Mesothelial cell of epicardium (in vitro differentiated cells): ENCODE measurements at regions not wholly inside any gene's neighbourhood (a gene's known extent, or its start where the extent isn't known, plus 50 kb on each side); places are given as distances from the start of the nearest gene placed in this dataset.

Experiments
- DNase-seq, 2 experiments: peaks; one replicate each; pipeline ENCODE4 v3.0.0; 2021; ENCODE audit warnings: low spot score in 2 of 2; ENCODE audit not compliant: unreplicated experiment in 2 of 2
- H3K27ac Mint-ChIP-seq: 2 replicates; pipeline ENCODE4 v1.8.0; 2021; ENCODE audit warnings: mixed read lengths
- H3K27me3 Mint-ChIP-seq: 2 replicates; pipeline ENCODE4 v1.8.0; 2021; ENCODE audit warnings: low read depth, mixed read lengths
- H3K36me3 Mint-ChIP-seq: 2 replicates; pipeline ENCODE4 v1.8.0; 2021; ENCODE audit warnings: mixed read lengths
- H3K4me1 Mint-ChIP-seq: 2 replicates; pipeline ENCODE4 v1.8.0; 2021; ENCODE audit warnings: mixed read lengths
- H3K4me3 Mint-ChIP-seq: 2 replicates; pipeline ENCODE4 v1.8.0; 2021; ENCODE audit warnings: mild to moderate bottlenecking, moderate library complexity, mixed read lengths
- H3K9me3 Mint-ChIP-seq: 2 replicates; pipeline ENCODE4 v1.8.0; 2021; ENCODE audit warnings: mixed read lengths
- TF ChIP-seq, protein P1 (sequence below): fragments of 200-600 bp; sonication (generic); IDR thresholded peaks from one replicate; pipeline ENCODE4 v1.5.0; 2021; ENCODE audit warnings: antibody characterized with exemption; ENCODE audit not compliant: unreplicated experiment

DNA sequence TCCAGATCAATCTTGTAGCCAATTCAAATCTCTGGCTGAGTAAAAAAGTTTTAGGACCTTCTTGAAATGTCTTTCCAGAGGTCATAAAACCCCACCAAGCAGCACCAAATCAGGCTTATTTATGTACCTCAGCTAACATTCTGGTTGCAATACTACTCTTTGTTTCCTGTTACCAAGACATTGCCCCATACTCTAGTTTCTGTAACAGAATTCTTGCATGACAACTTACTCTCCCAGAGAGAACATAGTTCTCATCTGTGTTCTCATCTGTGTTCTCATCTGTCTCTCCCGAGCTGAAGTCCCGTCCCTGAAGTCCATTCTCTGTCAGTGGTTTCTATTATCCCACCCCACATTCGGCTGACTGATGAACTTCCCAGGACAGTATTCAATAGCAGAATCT is 1285.1 kb downstream of the XPNPEP1 start:
- no peak overlapping the region for H3K4me3 Mint-ChIP-seq
- H3K4me1 Mint-ChIP-seq: peaks cover 3% of the 10 kb centered on the region
- H3K27me3 Mint-ChIP-seq: peaks cover 5% of the 10 kb centered on the region
- DNase-seq: no peak
- no peaks in the 10 kb centered on the region for H3K36me3 Mint-ChIP-seq
- H3K9me3 Mint-ChIP-seq: peaks cover 7% of the 10 kb centered on the region
- TF ChIP-seq, protein P1, sequence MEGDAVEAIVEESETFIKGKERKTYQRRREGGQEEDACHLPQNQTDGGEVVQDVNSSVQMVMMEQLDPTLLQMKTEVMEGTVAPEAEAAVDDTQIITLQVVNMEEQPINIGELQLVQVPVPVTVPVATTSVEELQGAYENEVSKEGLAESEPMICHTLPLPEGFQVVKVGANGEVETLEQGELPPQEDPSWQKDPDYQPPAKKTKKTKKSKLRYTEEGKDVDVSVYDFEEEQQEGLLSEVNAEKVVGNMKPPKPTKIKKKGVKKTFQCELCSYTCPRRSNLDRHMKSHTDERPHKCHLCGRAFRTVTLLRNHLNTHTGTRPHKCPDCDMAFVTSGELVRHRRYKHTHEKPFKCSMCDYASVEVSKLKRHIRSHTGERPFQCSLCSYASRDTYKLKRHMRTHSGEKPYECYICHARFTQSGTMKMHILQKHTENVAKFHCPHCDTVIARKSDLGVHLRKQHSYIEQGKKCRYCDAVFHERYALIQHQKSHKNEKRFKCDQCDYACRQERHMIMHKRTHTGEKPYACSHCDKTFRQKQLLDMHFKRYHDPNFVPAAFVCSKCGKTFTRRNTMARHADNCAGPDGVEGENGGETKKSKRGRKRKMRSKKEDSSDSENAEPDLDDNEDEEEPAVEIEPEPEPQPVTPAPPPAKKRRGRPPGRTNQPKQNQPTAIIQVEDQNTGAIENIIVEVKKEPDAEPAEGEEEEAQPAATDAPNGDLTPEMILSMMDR: no peak
- no peak overlapping the region for H3K27ac Mint-ChIP-seq

GRCh38 chr10:108633046-108633445 is 1290.3 kb downstream of the XPNPEP1 start:
- no peak overlapping the region for H3K4me3 Mint-ChIP-seq
- H3K27me3 Mint-ChIP-seq: peaks cover 3% of the 10 kb centered on the region
- TF ChIP-seq, protein P1: no peak
- H3K9me3 Mint-ChIP-seq: peaks cover 6% of the 10 kb centered on the region
- H3K36me3 Mint-ChIP-seq: no peaks in the 10 kb centered on the region
- H3K27ac Mint-ChIP-seq: no peak overlapping the region
- DNase-seq: no peak
- H3K4me1 Mint-ChIP-seq: peaks cover 10% of the 10 kb centered on the region

DNA sequence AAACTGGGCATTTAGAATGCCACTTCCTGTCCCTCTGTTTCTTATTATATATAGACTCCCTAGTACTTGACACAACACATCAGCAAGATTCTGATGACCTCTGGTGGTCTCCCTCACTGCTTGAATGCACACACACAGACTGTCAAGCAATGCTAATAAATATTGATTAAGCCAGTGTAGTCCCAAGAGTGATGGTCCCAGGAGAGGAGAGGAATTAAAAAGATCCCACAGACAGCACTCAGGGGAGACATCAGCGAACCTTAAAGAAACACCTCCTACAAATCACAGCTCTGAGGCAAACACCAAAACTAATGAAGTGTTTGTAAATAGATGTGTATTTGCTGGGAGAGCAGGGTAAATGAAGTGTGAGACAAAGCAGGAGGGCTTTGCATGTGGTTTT is 1291.2 kb downstream of the XPNPEP1 start:
- H3K4me1 Mint-ChIP-seq: peaks cover 10% of the 10 kb centered on the region
- H3K27me3 Mint-ChIP-seq: peaks cover 3% of the 10 kb centered on the region
- no peaks in the 10 kb centered on the region for H3K36me3 Mint-ChIP-seq
- no peak for DNase-seq
- H3K9me3 Mint-ChIP-seq: peaks cover 2% of the 10 kb centered on the region
- TF ChIP-seq, protein P1: no peak
- no peak overlapping the region for H3K4me3 Mint-ChIP-seq
- no peak overlapping the region for H3K27ac Mint-ChIP-seq

- Mint-ChIP-seq H3K36me3 (no peaks in the 10 kb centered on the region), H3K9me3 (no peaks in the 10 kb centered on the region), H3K4me1 (peaks cover 10% of the 10 kb centered on the region), H3K27ac (no peak overlapping the region), H3K4me3 (no peak overlapping the region), H3K27me3 (peaks cover 3% of the 10 kb centered on the region)
- TF ChIP-seq, protein P1: no peak
- no peak for DNase-seq
Measured at GRCh38 chr10:108631332-108631731, 1292.0 kb downstream of the XPNPEP1 start.

DNA sequence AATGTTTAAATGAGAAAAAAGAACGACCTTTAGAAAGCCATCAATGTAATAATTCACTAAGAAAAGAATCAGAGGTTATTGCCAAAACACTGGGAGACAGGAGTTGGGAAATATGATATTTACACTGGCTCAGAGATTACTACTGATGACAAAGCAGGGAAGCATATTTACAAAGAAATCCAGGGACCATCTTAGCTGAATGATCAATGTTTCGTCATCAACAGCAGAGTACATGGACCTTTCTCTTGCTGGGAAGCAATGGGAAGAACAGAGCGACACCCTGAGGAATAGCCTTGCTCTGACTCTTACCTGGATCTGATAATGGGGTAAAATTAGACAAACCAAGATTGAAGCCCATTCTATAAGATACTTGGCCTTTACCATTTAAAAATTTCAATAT is 1293.5 kb downstream of the XPNPEP1 start:
- TF ChIP-seq, protein P1: no peak
- Mint-ChIP-seq H3K27me3 (no peaks in the 10 kb centered on the region), H3K9me3 (no peaks in the 10 kb centered on the region), H3K27ac (no peak overlapping the region), H3K4me1 (peaks cover 10% of the 10 kb centered on the region), H3K4me3 (no peak overlapping the region), H3K36me3 (no peaks in the 10 kb centered on the region)
- no peak for DNase-seq

- Mint-ChIP-seq H3K27me3 (no peaks in the 10 kb centered on the region), H3K27ac (no peak overlapping the region), H3K4me3 (no peak overlapping the region), H3K36me3 (no peaks in the 10 kb centered on the region), H3K4me1 (peaks cover 2% of the 10 kb centered on the region), H3K9me3 (no peaks in the 10 kb centered on the region)
- TF ChIP-seq, protein P1: no peak
- no peak for DNase-seq
Measured at GRCh38 chr10:108624052-108624451, 1299.3 kb downstream of the XPNPEP1 start.
